AG09309 (cell line): ENCODE measurements at regions not wholly inside any gene's neighbourhood (a gene's known extent, or its start where the extent isn't known, plus 50 kb on each side); places are given as distances from the start of the nearest gene placed in this dataset.

ENCODE experiments used
- DNase-seq: peaks from one replicate; pipeline ENCODE4 v3.0.0-alpha.2; 2010; ENCODE audit warnings: low read depth
- H3K4me3 ChIP-seq: 2 replicates; pipeline ENCODE4 v1.5.1; 2011; ENCODE audit warnings: mild to moderate bottlenecking, low read depth, low read length, moderate library complexity; ENCODE audit not compliant: control insufficient read depth
- TF ChIP-seq, protein P1 (sequence below): IDR thresholded peaks from 2 replicates; pipeline ENCODE4 v1.5.1; 2011; ENCODE audit warnings: mild to moderate bottlenecking, low read depth, low read length, inconsistent platforms; ENCODE audit not compliant: insufficient read depth, control insufficient read depth; ENCODE audit errors: missing control alignments

DNA sequence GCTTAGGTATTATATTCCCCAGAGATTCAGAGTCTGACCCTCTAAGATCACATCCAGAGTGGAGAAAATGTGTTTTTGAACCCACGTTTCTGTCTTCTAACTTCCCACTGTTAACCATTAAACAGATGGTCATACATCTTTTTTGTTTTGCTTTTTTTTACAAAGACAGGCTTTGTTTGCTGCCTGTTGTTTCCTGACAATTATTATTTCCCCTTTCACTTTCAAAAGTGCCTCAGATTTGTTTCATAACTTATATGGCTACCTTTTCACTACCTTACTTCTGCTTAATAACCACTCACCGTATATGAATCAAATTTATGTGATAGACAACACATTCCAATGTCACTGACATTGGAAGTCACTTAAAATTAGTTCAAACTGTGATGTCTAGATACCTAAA lies 142.2 kb downstream of the HS3ST1 start:
- TF ChIP-seq, protein P1, sequence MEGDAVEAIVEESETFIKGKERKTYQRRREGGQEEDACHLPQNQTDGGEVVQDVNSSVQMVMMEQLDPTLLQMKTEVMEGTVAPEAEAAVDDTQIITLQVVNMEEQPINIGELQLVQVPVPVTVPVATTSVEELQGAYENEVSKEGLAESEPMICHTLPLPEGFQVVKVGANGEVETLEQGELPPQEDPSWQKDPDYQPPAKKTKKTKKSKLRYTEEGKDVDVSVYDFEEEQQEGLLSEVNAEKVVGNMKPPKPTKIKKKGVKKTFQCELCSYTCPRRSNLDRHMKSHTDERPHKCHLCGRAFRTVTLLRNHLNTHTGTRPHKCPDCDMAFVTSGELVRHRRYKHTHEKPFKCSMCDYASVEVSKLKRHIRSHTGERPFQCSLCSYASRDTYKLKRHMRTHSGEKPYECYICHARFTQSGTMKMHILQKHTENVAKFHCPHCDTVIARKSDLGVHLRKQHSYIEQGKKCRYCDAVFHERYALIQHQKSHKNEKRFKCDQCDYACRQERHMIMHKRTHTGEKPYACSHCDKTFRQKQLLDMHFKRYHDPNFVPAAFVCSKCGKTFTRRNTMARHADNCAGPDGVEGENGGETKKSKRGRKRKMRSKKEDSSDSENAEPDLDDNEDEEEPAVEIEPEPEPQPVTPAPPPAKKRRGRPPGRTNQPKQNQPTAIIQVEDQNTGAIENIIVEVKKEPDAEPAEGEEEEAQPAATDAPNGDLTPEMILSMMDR: no peak
- no peak for DNase-seq
- no peak overlapping the region for H3K4me3 ChIP-seq

DNA sequence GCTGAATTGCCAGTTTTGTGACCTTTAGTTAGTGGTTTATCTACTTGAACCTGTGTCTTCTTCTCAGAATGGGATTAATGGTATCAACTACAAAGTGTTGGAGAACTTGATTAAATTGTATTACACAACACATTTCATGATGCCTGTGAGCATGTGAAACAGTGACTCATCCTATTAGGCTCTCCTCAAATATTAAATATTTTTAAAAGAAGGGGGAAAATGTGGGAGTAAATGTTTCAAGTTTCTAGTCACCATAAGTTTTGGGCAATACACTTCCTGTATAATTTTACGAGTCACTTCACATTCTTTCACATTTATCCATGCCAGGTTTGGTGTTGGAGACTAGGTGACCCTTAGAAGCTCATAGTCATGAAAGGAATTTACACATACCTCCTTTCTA lies 147.0 kb downstream of the HS3ST1 start:
- H3K4me3 ChIP-seq: no peak overlapping the region
- TF ChIP-seq, protein P1: no peak
- no peak for DNase-seq

DNA sequence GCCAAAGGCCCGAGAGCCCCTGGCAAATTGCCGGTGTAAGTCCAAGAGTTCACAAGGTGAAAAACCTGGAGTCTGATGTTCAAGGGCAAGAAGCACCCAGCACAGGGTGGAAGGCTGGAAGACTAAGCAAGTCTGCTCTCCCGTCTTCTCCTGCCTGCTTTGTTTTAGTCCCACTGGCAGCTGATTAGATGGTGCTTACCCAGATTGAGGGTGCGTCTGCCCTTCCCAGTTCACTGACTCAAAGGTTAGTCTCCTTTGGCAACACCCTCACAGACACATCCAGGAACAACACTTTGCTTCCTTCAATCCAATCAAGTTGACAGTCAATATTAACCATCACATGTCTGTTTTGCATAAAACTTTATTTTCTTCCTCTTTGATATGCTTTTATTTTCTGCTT lies 157.4 kb downstream of the HS3ST1 start:
- TF ChIP-seq, protein P1: no peak
- H3K4me3 ChIP-seq: no peak overlapping the region
- DNase-seq: no peak

DNA sequence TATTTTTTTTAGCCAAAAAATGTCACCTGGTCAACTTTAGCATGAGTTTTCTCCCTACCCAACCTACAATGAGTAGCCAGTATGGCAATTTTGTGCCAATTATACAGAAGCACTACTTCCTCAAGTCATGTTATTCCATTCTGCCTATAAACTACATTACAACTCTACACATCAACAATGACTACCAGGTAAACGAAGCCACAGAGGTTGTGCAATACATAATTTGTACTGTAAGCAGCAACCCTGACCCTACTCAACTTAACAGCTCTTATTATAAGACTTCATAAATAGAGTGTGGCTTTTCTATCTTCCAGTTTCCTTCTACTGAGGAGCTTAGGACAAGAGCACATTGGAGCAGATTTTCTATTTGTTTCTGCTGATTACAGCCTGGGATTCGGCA lies 160.5 kb downstream of the HS3ST1 start:
- no peak overlapping the region for H3K4me3 ChIP-seq
- TF ChIP-seq, protein P1: no peak
- DNase-seq: no peak

DNA sequence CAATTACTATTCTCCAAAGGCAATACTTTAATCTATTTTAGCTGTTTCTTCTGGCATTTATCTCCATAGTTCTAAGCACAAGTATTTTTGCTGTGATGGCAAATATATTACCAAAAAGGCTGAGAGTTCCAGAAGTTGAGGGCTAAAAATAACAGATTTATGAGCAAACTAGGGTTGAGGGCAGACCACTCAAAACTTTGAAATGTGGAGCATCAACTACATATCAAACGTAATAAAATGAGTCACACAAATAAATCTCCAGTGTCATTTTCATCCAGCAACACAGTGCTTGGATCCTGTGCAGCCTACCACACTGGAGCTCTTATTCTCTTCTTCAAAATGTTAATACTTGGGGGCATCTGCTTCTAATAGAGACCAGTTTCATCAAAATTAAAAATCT lies 163.9 kb downstream of the HS3ST1 start:
- TF ChIP-seq, protein P1: no peak
- no peak for DNase-seq
- no peak overlapping the region for H3K4me3 ChIP-seq

DNA sequence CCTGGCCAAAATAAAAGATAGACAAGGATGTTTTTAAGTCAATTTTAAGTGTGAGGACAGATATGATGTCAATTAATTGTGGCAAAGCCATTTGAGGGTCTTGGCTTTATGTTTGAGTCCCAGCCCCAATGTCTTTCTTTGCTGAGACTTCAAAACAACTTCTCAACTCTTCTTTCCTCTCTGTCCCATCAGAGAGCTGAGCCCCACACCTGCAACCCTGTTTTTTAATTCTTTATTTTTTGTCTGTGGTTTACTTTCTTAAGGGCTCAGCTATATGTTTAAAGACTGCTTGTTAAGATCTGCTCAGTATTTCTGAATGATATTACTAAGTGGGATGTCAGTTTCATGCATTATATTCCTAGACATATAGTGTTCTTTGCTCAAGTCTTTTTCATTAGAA lies 164.3 kb downstream of the HS3ST1 start:
- no peak overlapping the region for H3K4me3 ChIP-seq
- TF ChIP-seq, protein P1: no peak
- DNase-seq: no peak

DNA sequence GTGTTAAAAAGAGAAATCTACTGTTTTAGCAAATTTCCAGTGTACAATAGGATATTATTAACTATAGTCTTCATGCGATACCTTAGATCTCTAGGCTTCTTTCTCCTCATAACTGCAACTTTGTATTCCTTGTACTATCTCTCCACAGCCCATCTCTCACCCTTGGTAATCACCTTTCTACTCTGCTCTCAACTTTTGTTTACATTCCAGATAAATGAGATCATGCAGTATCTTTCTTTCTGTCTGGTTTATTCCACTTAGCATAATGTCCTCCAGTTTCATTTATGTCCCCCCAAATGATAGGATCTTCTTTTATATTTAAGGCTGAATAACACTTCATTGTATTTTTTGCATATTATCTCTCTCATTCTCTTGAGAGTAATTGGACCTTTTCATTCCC lies 165.5 kb downstream of the HS3ST1 start:
- no peak for DNase-seq
- TF ChIP-seq, protein P1: no peak
- H3K4me3 ChIP-seq: no peak overlapping the region
